Upper lobe of left lung (tissue), 4 donors: ENCODE measurements at regions not wholly inside any gene's neighbourhood (a gene's known extent, or its start where the extent isn't known, plus 50 kb on each side); places are given as distances from the start of the nearest gene placed in this dataset.

Source experiments
- CTCF ChIP-seq, 6 experiments: fragments of 450-650 bp in 4 of 6; fragments of 200-600 bp in 2 of 6; sonication (generic) in 2 of 6; IDR thresholded peaks; one replicate each; pipeline ENCODE4 v1.5.1; 2016 to 2019; ENCODE audit warnings: antibody characterized with exemption in 6 of 6
- EP300 ChIP-seq, 4 donors: sonication (generic); formaldehyde crosslinking; IDR thresholded peaks; one replicate each; pipeline ENCODE4 v1.5.1; 2017; ENCODE audit warnings: antibody characterized with exemption in 4 of 4, control low read depth in 2 of 4

GRCh38 chr3:115513416-115513800 is 109.9 kb upstream of the GAP43 start:
- TF ChIP-seq EP300 (IDR thresholded peaks at IDR 0.05) (no peak), CTCF (IDR thresholded peaks at IDR 0.05) (no peak)
